ENCODE measurements at regions not wholly inside any gene's neighbourhood (a gene's known extent, or its start where the extent isn't known, plus 50 kb on each side); places are given as distances from the start of the nearest gene placed in this dataset.

- H4K20me1 ChIP-seq (ENCODE audit: insufficient read depth, low read length): no peaks in the 10 kb centered on the region
- POLR2A ChIA-PET (ENCODE audit: unreplicated experiment): no interaction called here
- 30% methylated on average over 4 of the region's 5 CpGs; no CpG with 5 or more reads in 1 of the 2 experiments for WGBS, 2 experiments (ENCODE audit: extremely low coverage in 2 of 2, insufficient read length in 1 of 2)
- BruUV-seq (replicated peaks): no TSS peak
- H3K79me1 ChIP-seq (ENCODE audit: low read depth in 1 of 2, low read length in 2 of 2): no peaks in the 10 kb centered on the region
- no peak overlapping the region for H3K4ac ChIP-seq (ENCODE audit: low read depth, low read length)
- no peak overlapping the region for H2BK20ac ChIP-seq (ENCODE audit: low read depth, low read length)
- H3K36me3 ChIP-seq (ENCODE audit: control insufficient read depth, insufficient read depth, low read length): no peaks in the 10 kb centered on the region
- no peaks in the 10 kb centered on the region for H3K9me1 ChIP-seq (ENCODE audit: insufficient read depth, low read length)
- H3K4me2 ChIP-seq (ENCODE audit: low read depth, low read length): no peak overlapping the region
- H2BK120ac ChIP-seq (ENCODE audit: low read depth, low read length): no peak overlapping the region
- H3K56ac ChIP-seq (ENCODE audit: extremely low read depth, insufficient read depth, low read length): no peak overlapping the region
- dilution Hi-C loops (cut with HindIII; ENCODE audit: low sequenced_read_pairs, unreplicated experiment): no loop called here
- H3K23ac ChIP-seq (ENCODE audit: low read depth, low read length): no peak overlapping the region
- H3K27me3 ChIP-seq (ENCODE audit: control insufficient read depth, insufficient read depth, low read length): no peaks in the 10 kb centered on the region
- DNase-seq (no peak), ATAC-seq (ENCODE audit: low read depth) (no peak)
- in situ Hi-C loops (cut with MboI; ENCODE audit: low sequenced_read_pairs): no loop called here
- no peak overlapping the region for H4K5ac ChIP-seq (ENCODE audit: low read depth, low read length)
- H4K91ac ChIP-seq (ENCODE audit: insufficient read depth, low read depth, low read length): no peak overlapping the region
- no peaks in the 10 kb centered on the region for H3K4me1 ChIP-seq (ENCODE audit: control insufficient read depth, insufficient read depth, low read length)
- H2BK15ac ChIP-seq (ENCODE audit: low read depth, low read length): no peak overlapping the region
- H3K9me3 ChIP-seq (ENCODE audit: control insufficient read depth, insufficient read depth, low read length): no peaks in the 10 kb centered on the region
- no peak overlapping the region for H2AK9ac ChIP-seq (replicated peaks; ENCODE audit: low read depth, low read length, poor library complexity)
- H2AFZ ChIP-seq (replicated peaks; ENCODE audit: low read length, poor library complexity): no peak overlapping the region
- CTCF ChIA-PET: no interaction called here
- no peak overlapping the region for H2BK5ac ChIP-seq (ENCODE audit: low read depth, low read length, poor library complexity, severe bottlenecking)
- H3K4me3 ChIP-seq (ENCODE audit: insufficient read depth, low read depth, low read length): no peak overlapping the region
- H3K18ac ChIP-seq (ENCODE audit: low read depth, low read length): no peak overlapping the region
- intact Hi-C loops (cut with micrococcal nuclease): no loop called here
- H3K14ac ChIP-seq (replicated peaks; ENCODE audit: low read depth, low read length): no peak overlapping the region
- no peak overlapping the region for H4K8ac ChIP-seq (ENCODE audit: low read depth in 2 of 2, low read length in 2 of 2)
- no peak overlapping the region for H2AK5ac ChIP-seq (ENCODE audit: low read depth, low read length)
- H3K9ac ChIP-seq (ENCODE audit: low read depth, low read length): no peak overlapping the region
- TF ChIP-seq MAFK (IDR thresholded peaks at IDR 0.05; ENCODE audit: low read depth, low read length) (no peak), RCOR1 (IDR thresholded peaks at IDR 0.05; ENCODE audit: insufficient replicate concordance, low read length) (no peak), MAZ (IDR thresholded peaks at IDR 0.05; ENCODE audit: borderline replicate concordance, low read depth, low read length) (no peak), POLR2A (IDR thresholded peaks at IDR 0.05; ENCODE audit: low read depth, low read length) (no peak), USF2 (IDR thresholded peaks at IDR 0.05; ENCODE audit: low read depth, low read length) (no peak), RFX5 (IDR thresholded peaks at IDR 0.05; ENCODE audit: low read depth, low read length) (no peak), BHLHE40 (IDR thresholded peaks at IDR 0.05; ENCODE audit: low read depth, low read length) (no peak), NFE2L2 (IDR thresholded peaks at IDR 0.05; ENCODE audit: low read depth, low read length) (no peak), CEBPB (IDR thresholded peaks at IDR 0.05; ENCODE audit: low read depth, low read length) (no peak), SMC3 (IDR thresholded peaks at IDR 0.05; ENCODE audit: low read depth, low read length) (no peak), RAD21 (IDR thresholded peaks at IDR 0.05; ENCODE audit: low read length) (no peak), MXI1 (IDR thresholded peaks at IDR 0.05; ENCODE audit: borderline replicate concordance, low read depth, low read length) (no peak), CHD1 (IDR thresholded peaks at IDR 0.05; ENCODE audit: low read depth, low read length) (no peak), CTCF (conservative IDR thresholded peaks at IDR 0.05; ENCODE audit: low read depth, low read length) (no peak), FOS (IDR thresholded peaks at IDR 0.05; ENCODE audit: low read depth, low read length) (no peak)
- TF ChIP-seq, protein P1, sequence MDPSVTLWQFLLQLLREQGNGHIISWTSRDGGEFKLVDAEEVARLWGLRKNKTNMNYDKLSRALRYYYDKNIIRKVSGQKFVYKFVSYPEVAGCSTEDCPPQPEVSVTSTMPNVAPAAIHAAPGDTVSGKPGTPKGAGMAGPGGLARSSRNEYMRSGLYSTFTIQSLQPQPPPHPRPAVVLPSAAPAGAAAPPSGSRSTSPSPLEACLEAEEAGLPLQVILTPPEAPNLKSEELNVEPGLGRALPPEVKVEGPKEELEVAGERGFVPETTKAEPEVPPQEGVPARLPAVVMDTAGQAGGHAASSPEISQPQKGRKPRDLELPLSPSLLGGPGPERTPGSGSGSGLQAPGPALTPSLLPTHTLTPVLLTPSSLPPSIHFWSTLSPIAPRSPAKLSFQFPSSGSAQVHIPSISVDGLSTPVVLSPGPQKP (IDR thresholded peaks at IDR 0.05; ENCODE audit: borderline replicate concordance, low read depth, low read length): no peak
- H3K27ac ChIP-seq (ENCODE audit: insufficient read depth, low read length): no peak overlapping the region
These were observed 94.0 kb downstream of the MBL2 start for GRCh38 chr10:52678611-52679010.

Measured in IMR-90 (cell line).